Inflammatory macrophage treated with lipopolysaccharide for 1 hour (primary cell): ENCODE measurements at regions not wholly inside any gene's neighbourhood (a gene's known extent, or its start where the extent isn't known, plus 50 kb on each side); places are given as distances from the start of the nearest gene placed in this dataset.

Experiments
- DNase-seq, 2 donors: peaks; one replicate each; pipeline ENCODE4 v3.0.0-alpha.2; 2020 to 2022

GRCh38 chr11:17157761-17158160 is 50.0 kb downstream of the PIK3C2A start:
- no peak for DNase-seq

- no peak for DNase-seq
Observed at GRCh38 chr11:17156283-17156682, 51.5 kb downstream of the PIK3C2A start.

GRCh38 chr11:17154409-17155159 is 53.2 kb downstream of the PIK3C2A start:
- DNase-seq = peak in 1 of 2 donors; percentile 14

DNA sequence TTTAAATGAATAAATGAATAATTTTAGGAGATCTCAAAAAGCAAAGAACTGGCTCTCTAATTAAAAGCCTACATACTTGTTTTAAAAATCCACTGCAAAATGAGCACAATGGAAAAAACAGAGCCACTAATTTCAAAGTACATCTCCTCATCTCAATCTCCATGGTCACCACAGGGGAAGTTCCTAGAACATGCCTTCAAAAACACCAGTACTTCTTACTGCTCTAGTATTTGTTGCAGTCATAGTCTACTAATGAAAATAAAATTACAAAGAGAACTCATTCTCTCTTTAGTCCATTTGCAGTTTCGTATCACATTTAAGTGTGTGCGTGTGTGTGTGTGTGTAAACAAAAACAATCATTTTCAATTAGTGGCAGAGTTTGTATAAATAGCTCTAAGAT is 54.0 kb downstream of the PIK3C2A start:
- DNase-seq = no peak

DNA sequence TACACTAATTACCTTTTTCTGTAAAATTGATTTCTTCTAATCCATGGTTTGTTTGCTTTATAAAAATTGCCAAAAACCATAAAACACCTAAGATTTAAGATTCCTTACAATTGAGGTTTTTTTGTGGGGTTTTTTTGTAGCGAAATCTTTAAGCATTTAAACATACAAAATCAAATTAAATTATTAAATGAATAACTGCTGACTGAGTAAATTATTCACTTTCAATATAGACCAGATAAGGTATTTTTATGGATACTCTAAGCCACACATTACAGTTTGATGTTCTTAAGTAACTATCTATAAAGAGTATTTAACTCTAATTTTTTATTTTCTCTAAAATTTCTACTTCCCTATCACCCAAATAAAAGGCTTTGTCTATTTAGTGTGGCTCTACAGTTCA is 55.5 kb downstream of the PIK3C2A start:
- DNase-seq = no peak

DNA sequence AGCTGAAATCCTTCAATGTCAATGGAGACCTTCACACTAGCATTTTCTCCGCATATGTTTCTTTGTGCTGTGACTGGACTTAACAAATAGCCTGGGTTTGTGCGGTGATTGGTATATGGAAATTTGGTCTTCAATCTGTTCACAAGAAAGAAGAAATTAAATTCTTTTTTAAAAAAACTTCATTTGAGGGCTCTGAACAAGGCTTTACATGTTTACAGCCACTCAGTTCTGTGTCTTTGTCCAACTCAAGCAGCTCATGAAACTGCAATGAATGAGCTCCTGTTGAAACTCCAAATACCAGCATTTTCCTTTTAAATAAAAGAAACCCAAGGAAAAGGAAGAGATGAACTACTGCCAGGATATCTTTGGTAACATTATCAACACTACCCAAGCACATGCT is 57.3 kb downstream of the PIK3C2A start:
- DNase-seq = no peak

DNA sequence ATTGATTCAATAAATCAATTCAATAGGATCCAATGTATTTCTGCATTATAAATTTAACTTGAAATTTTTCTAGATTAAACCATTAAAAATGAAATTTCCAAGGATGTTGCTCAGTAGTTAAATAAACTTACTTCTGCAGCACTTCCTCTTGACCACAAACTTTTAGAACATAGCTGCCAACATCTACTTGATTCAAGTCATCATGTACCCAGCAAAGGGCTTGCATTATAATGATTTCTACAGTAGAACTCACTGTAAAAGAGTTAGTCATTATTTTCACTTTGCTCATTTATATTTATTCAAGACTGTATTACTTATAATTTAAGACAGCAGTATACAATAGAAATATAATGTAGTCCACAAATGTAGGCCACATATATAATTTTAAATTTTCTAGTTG is 59.2 kb downstream of the PIK3C2A start:
- DNase-seq = no peak

DNA sequence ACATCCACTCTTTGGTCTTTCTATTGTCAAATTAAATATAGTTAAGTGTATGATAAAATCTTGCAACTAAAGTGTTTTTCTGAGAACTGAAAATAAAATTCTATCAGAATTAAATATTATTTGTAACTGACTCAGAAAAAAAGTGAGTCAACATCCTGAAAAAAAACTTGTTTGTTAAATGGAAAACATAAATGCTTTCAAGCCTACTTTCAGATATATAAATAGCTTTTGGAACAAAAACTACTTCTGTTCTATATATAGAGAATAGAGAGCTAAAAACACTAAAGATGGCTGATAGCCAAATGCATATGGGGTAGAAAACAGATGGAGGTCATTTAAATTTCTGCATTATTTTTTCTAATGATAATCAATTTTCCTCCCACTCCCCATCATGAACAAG is 61.8 kb downstream of the PIK3C2A start:
- no peak for DNase-seq

GRCh38 chr11:17142450-17142849 is 65.0 kb upstream of the RPS13 start:
- DNase-seq = no peak

DNA sequence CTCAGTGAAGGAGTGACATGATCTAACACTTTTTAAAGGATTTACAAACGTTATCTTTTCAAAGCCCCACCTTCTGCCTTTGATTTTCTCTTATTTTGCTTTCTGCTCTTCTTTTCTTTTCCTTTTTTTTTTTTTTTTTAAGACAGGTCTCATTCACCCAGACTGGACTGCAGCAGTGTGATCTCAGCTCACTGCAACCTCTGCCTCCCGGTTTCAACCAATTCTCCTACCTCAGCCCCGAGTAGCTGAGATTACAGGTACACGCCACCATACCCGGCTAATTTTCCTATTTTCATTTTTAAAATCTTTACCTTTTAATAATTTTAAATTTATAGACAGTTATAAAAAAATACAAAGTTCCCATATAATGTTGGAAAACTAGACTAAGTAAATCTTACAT is 63.7 kb upstream of the RPS13 start:
- no peak for DNase-seq

DNA sequence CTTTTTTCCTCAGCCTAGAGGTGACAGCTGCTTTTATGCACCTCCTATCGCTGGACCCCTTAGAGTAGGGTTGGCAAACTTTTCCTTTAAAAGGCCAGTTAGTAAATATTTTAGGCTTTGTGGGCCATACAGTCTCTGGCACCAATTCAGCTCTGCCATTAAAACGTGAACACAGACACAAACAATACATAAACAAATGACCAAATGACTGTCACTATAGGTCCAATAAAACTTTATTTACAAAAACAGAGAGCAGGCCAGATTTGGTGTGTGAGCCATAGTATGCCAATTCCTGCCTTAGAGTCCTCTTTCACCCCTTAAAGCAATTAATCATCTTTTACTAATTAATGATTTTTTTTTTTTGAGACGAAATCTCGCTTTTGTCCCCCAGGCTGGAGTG is 61.1 kb upstream of the RPS13 start:
- no peak for DNase-seq

DNA sequence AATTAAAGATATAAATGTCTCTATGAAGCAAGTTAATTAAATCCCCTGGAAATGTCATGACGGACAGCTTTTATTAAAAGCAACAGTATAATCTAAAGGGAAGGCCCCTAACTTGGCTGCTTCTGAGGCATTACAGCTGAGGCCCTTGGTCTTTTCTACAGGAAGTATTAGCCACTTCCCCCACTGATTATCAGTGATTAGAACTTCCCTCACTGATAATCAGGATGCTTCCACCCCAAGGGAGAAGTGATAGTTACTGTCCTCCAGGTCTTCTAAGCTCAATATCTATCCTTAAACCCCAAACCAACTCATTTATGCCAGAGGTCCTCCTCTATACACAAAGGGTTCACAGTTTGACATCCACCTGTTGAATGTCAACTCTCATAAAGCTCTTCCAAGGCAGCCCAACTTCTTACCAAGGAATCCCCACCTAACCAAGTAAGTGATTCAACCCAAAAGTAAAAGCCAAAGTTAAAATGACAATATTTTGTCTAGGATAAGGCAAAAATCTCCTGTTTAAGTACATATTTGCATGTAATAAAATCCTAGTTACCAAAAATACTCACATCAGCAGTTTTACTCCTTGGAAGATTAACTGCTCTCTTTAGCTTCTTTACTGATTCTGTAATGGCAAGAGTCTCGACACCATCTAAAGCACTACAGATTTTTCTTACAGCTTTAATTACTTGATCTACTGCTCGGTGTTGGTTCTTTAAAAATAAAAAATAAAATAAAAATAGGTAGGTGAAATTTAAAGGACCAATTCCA is 58.6 kb upstream of the RPS13 start:
- no peak for DNase-seq

DNA sequence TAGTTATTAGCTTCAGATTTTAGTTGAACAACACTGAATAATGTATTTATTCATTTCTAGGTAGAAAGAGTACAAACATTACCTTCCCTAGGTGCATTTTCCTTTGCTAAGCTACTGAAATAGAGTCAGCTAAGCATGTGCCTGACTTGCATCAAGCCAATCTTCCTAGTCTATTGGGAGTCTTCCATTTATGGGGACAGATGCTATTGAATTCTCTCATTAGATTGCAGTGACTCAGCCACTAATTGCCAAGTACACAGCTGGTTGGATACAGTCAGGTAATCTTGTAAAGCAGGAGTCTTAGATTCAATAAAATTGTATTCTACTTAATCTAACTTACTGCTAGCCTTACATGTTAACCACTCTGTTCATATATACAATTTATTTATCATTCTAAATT is 55.2 kb upstream of the RPS13 start:
- no peak for DNase-seq

GRCh38 chr11:17129003-17129402 is 51.5 kb upstream of the RPS13 start:
- DNase-seq = no peak
